CD4-positive, alpha-beta T cell (primary cell): ENCODE measurements at regions not wholly inside any gene's neighbourhood (a gene's known extent, or its start where the extent isn't known, plus 50 kb on each side); places are given as distances from the start of the nearest gene placed in this dataset.

ENCODE experiments used
- ATAC-seq: fragments of 200-7000 bp; cut with Tn5 transposase; one replicate; pipeline ENCODE4 v1.10.0; 2022; ENCODE audit warnings: mild to moderate bottlenecking; ENCODE audit not compliant: poor library complexity
- CTCF ChIA-PET: fragments of 350-600 bp; sonication (Branson Sonifier 250); formaldehyde crosslinking; loops from one replicate; lab custom pipeline; 2021; ENCODE audit warnings: antibody characterized with exemption, inconsistent platforms; lab: Charles Lee
- POLR2A ChIA-PET: fragments of 350-600 bp; sonication (Branson Sonifier 250); formaldehyde crosslinking; loops from one replicate; lab custom pipeline; 2021; ENCODE audit warnings: antibody characterized with exemption, inconsistent platforms; lab: Charles Lee
- DNase-seq, 14 experiments: peaks; one replicate each; pipeline ENCODE4 v3.0.0-alpha.2; 2013 to 2020; ENCODE audit warnings: mixed read lengths in 2 of 14
- H3K27ac ChIP-seq, 2 donors: one replicate each; pipeline versions ENCODE4 v1.5.1 to v1.7.0; 2013; ENCODE audit warnings: low read length in 2 of 2, low read depth in 1 of 2, mild to moderate bottlenecking in 1 of 2
- H3K27me3 ChIP-seq, 2 experiments: 1 replicate in 1 of 2; 2 replicates in 1 of 2; pipeline versions ENCODE4 v1.6.1 to v1.7.0; 2013; ENCODE audit warnings: low read length in 2 of 2, control low read depth in 1 of 2, mild to moderate bottlenecking in 1 of 2, moderate library complexity in 1 of 2; ENCODE audit not compliant: insufficient read depth in 2 of 2, control insufficient read depth in 1 of 2
- H3K36me3 ChIP-seq: one replicate; pipeline ENCODE4 v1.6.1; 2013; ENCODE audit warnings: low read length, control low read depth; ENCODE audit not compliant: insufficient read depth
- H3K4me1 ChIP-seq: one replicate; pipeline ENCODE4 v1.6.1; 2013; ENCODE audit warnings: low read length, control low read depth; ENCODE audit not compliant: insufficient read depth
- H3K4me3 ChIP-seq: one replicate; pipeline ENCODE4 v1.5.1; 2013; ENCODE audit warnings: mild to moderate bottlenecking, low read length, moderate library complexity
- H3K9me3 ChIP-seq, 2 experiments: 1 replicate in 1 of 2; 2 replicates in 1 of 2; pipeline versions ENCODE4 v1.6.1 to v1.7.0; 2013; ENCODE audit warnings: low read length in 2 of 2, mild to moderate bottlenecking in 2 of 2, control low read depth in 1 of 2, moderate library complexity in 1 of 2; ENCODE audit not compliant: control insufficient read depth in 1 of 2, insufficient read depth in 1 of 2
- H3K27ac Mint-ChIP-seq: one replicate; pipeline ENCODE4 v1.8.0; 2020; ENCODE audit warnings: mixed read lengths
- H3K27me3 Mint-ChIP-seq: one replicate; pipeline ENCODE4 v1.8.0; 2021; ENCODE audit warnings: mixed read lengths
- H3K36me3 Mint-ChIP-seq: one replicate; pipeline ENCODE4 v1.8.0; 2021; ENCODE audit warnings: low read depth, mixed read lengths
- H3K4me1 Mint-ChIP-seq: one replicate; pipeline ENCODE4 v1.8.0; 2021; ENCODE audit warnings: low read depth, mixed read lengths
- H3K4me3 Mint-ChIP-seq: one replicate; pipeline ENCODE4 v1.8.0; 2020; ENCODE audit warnings: mild to moderate bottlenecking, mixed read lengths
- H3K9me3 Mint-ChIP-seq: one replicate; pipeline ENCODE4 v1.8.0; 2020; ENCODE audit warnings: mixed read lengths
- CTCF ChIP-seq: fragments of 200-600 bp; IDR thresholded peaks from one replicate; pipeline ENCODE4 v1.8.0; 2022; ENCODE audit warnings: antibody characterized with exemption, mild to moderate bottlenecking
- intact Hi-C, 2 experiments: fragments of 100-400 bp; cut with DNase I in 1 of 2; cut with micrococcal nuclease in 1 of 2; formaldehyde crosslinking; loops; one replicate each; pipeline versions ENCODE4 v1.15.1 to v1.9.0; 2023 to 2025; cut with DNase I, micrococcal nuclease

- ATAC-seq (no peak), DNase-seq (no peak)
- Mint-ChIP-seq H3K27me3 (no peaks in the 10 kb centered on the region), H3K36me3 (no peaks in the 10 kb centered on the region), H3K27ac (no peak overlapping the region), H3K9me3 (peaks cover 17% of the 10 kb centered on the region), H3K4me1 (no peaks in the 10 kb centered on the region), H3K4me3 (no peak overlapping the region)
- Histone ChIP-seq H3K27ac (no peak overlapping the region), H3K36me3 (no peaks in the 10 kb centered on the region), H3K4me1 (no peaks in the 10 kb centered on the region), H3K27me3 (no peaks in the 10 kb centered on the region), H3K4me3 (no peak overlapping the region), H3K9me3 (peaks cover 4 to 6% of the 10 kb centered on the region in 2 experiments)
- ChIA-PET CTCF (no interaction called here), POLR2A (no interaction called here)
- TF ChIP-seq CTCF: no peak
- intact Hi-C loops: no loop called here
Observed at GRCh38 chr2:57022496-57022895, 838.7 kb downstream of the CCDC85A start.

- H3K4me3 Mint-ChIP-seq: no peak overlapping the region
- H3K4me1 Mint-ChIP-seq: no peaks in the 10 kb centered on the region
- H3K36me3 Mint-ChIP-seq: no peaks in the 10 kb centered on the region
- Histone ChIP-seq H3K4me3 (no peak overlapping the region), H3K27me3 (no peaks in the 10 kb centered on the region), H3K4me1 (no peaks in the 10 kb centered on the region), H3K27ac (no peak overlapping the region), H3K9me3 (peaks cover 0 to 7% of the 10 kb centered on the region in 2 experiments), H3K36me3 (no peaks in the 10 kb centered on the region)
- DNase-seq (no peak), ATAC-seq (no peak)
- H3K27ac Mint-ChIP-seq: no peak overlapping the region
- intact Hi-C loops: no loop called here
- ChIA-PET POLR2A (no interaction called here), CTCF (no interaction called here)
- H3K27me3 Mint-ChIP-seq: no peaks in the 10 kb centered on the region
- TF ChIP-seq CTCF: no peak
- H3K9me3 Mint-ChIP-seq: peaks cover 22% of the 10 kb centered on the region
Observed at GRCh38 chr2:57044931-57045635, 861.3 kb downstream of the CCDC85A start.

GRCh38 chr2:57049273-57049672, 865.5 kb downstream of the CCDC85A start:
- ChIA-PET CTCF (no interaction called here), POLR2A (no interaction called here)
- Histone ChIP-seq H3K27me3 (no peaks in the 10 kb centered on the region), H3K4me3 (no peak overlapping the region), H3K27ac (no peak overlapping the region), H3K4me1 (no peaks in the 10 kb centered on the region), H3K9me3 (peaks cover 0 to 4% of the 10 kb centered on the region in 2 experiments), H3K36me3 (no peaks in the 10 kb centered on the region)
- intact Hi-C loops: no loop called here
- Mint-ChIP-seq H3K36me3 (no peaks in the 10 kb centered on the region), H3K9me3 (peaks cover 24% of the 10 kb centered on the region), H3K4me3 (no peak overlapping the region), H3K27me3 (no peaks in the 10 kb centered on the region), H3K4me1 (no peaks in the 10 kb centered on the region), H3K27ac (no peak overlapping the region)
- ATAC-seq (no peak), DNase-seq (no peak)
- TF ChIP-seq CTCF: no peak
